Bronchial epithelial cell (primary cell): ENCODE measurements at regions not wholly inside any gene's neighbourhood (a gene's known extent, or its start where the extent isn't known, plus 50 kb on each side); places are given as distances from the start of the nearest gene placed in this dataset.

ENCODE experiments used
- DNase-seq: peaks from one replicate; pipeline ENCODE4 v3.0.0-alpha.2; 2010; ENCODE audit warnings: low read depth
- FAIRE-seq: peaks from 2 replicates; lab custom pipeline; 2011; peaks lifted over from hg19 to GRCh38; lab: Jason Lieb, UNC
- H3K27me3 ChIP-seq: 2 replicates; pipeline ENCODE4 v1.5.1; 2011; ENCODE audit warnings: low read length; ENCODE audit not compliant: control insufficient read depth, insufficient read depth
- H3K36me3 ChIP-seq: 2 replicates; pipeline ENCODE4 v1.5.1; 2011; ENCODE audit warnings: low read length; ENCODE audit not compliant: control insufficient read depth, insufficient read depth
- H3K4me3 ChIP-seq: 2 replicates; pipeline ENCODE4 v1.5.1; 2011; ENCODE audit warnings: mild to moderate bottlenecking, low read depth, low read length, control low read depth
- CTCF ChIP-seq: IDR thresholded peaks from 2 replicates; pipeline ENCODE4 v1.5.1; 2011; ENCODE audit warnings: mild to moderate bottlenecking, moderate library complexity, low read length, control low read depth, inconsistent platforms; ENCODE audit not compliant: insufficient read depth, severe bottlenecking

GRCh38 chr14:104290756-104291122, 152.4 kb downstream of the KIF26A start:
- Histone ChIP-seq H3K36me3 (no peaks in the 10 kb centered on the region), H3K4me3 (no peak overlapping the region), H3K27me3 (no peaks in the 10 kb centered on the region)
- DNase-seq (no peak), FAIRE-seq (no peak)
- TF ChIP-seq CTCF, result no peak

GRCh38 chr14:104291123-104292000, 153.0 kb downstream of the KIF26A start:
- FAIRE-seq, result no peak

GRCh38 chr14:104292084-104292970, 153.9 kb downstream of the KIF26A start:
- no peak for FAIRE-seq
- Histone ChIP-seq H3K27me3 (no peaks in the 10 kb centered on the region), H3K36me3 (no peaks in the 10 kb centered on the region), H3K4me3 (no peak overlapping the region)
- TF ChIP-seq CTCF, result no peak
- DNase-seq, result no peak

More at GRCh38 chr14:104291123-104292000, 153.0 kb downstream of the KIF26A start:
- no peak for TF ChIP-seq CTCF
- H3K36me3 ChIP-seq, result no peaks in the 10 kb centered on the region
- H3K4me3 ChIP-seq, result no peak overlapping the region
- no peak for DNase-seq
- H3K27me3 ChIP-seq, result no peaks in the 10 kb centered on the region

- DNase-seq (no peak), FAIRE-seq (no peak)
- Histone ChIP-seq H3K27me3 (no peaks in the 10 kb centered on the region), H3K4me3 (no peak overlapping the region), H3K36me3 (no peaks in the 10 kb centered on the region)
- no peak for TF ChIP-seq CTCF
Observed at GRCh38 chr14:104293231-104293841, 154.9 kb downstream of the KIF26A start.

GRCh38 chr14:104293851-104294627, 155.7 kb downstream of the KIF26A start:
- DNase-seq, result no peak
- no peak for FAIRE-seq
- no peaks in the 10 kb centered on the region for H3K27me3 ChIP-seq
- H3K4me3 ChIP-seq, result no peak overlapping the region
- no peak for TF ChIP-seq CTCF
- H3K36me3 ChIP-seq, result no peaks in the 10 kb centered on the region
